ENCODE measurements at regions not wholly inside any gene's neighbourhood (a gene's known extent, or its start where the extent isn't known, plus 50 kb on each side); places are given as distances from the start of the nearest gene placed in this dataset.
"Not testable (repeated sequence)": the region's sequence is repeated elsewhere in the genome, so short reads cannot be mapped to it uniquely, and the experiment has no call there.

DNA sequence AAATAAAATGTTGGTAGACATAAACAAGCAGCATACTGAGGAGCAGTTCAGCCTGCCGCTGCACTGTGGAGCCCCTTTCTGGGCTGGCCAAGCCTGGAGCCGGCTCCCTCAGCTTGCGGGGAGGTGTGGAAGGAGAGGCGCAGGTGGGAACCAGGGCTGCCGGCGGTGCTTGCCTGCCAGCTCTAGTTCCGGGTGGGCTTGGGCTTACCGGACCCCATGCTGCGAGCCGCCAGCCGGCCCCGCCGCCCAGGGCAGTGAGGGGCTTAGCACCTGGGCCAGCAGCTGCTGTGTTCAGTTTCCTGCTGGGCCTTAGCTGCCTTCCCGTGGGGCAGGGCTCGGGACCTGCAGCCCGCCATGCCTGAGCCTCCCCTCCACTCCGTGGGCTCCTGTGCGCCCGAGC lies 672.9 kb upstream of the POM121L12 start:
- Histone ChIP-seq H3K36me3 (ENCODE audit: insufficient read depth, low read length) (no peaks in the 10 kb centered on the region), H2AFZ (ENCODE audit: low read depth, low read length) (no peak overlapping the region), H3K4me1 (ENCODE audit: insufficient read depth, low read length) (no peaks in the 10 kb centered on the region), H3K27me3 (ENCODE audit: insufficient read depth, low read length) (no peaks in the 10 kb centered on the region), H3K4me3 (ENCODE audit: low read length) (no peak overlapping the region), H3K9me3 (ENCODE audit: low read length) (no peaks in the 10 kb centered on the region)

- H3K9me3 ChIP-seq (ENCODE audit: low read length): no peaks in the 10 kb centered on the region
- no peaks in the 10 kb centered on the region for H3K36me3 ChIP-seq (ENCODE audit: insufficient read depth, low read length)
- H3K4me3 ChIP-seq (ENCODE audit: low read length): no peak overlapping the region
- no peaks in the 10 kb centered on the region for H3K4me1 ChIP-seq (ENCODE audit: insufficient read depth, low read length)
- no peak overlapping the region for H2AFZ ChIP-seq (ENCODE audit: low read depth, low read length)
- no peaks in the 10 kb centered on the region for H3K27me3 ChIP-seq (ENCODE audit: insufficient read depth, low read length)
These were observed 674.9 kb upstream of the POM121L12 start for GRCh38 chr7:52360541-52360940.

DNA sequence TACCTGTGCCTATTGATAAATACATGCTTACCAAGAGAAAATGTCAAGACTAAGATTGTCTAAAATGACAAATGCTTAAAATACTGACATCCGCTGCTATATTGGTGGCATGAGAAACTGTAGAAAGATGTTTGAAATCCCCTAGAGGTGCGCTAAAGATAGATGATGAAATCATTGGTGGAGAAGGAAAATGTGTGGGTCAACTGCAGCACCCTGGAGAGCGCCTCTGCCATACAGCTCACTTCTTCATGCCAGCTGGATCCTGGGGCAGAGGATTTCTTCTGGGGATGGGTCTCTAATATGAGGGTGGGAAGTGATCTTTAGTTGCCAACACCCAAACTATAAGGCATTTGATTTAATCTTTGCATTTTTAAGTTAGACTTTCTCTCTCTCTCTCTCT lies 680.4 kb upstream of the POM121L12 start:
- no peaks in the 10 kb centered on the region for H3K9me3 ChIP-seq (ENCODE audit: low read length)
- H3K4me1 ChIP-seq (ENCODE audit: insufficient read depth, low read length): peaks cover 10% of the 10 kb centered on the region
- H3K36me3 ChIP-seq (ENCODE audit: insufficient read depth, low read length): no peaks in the 10 kb centered on the region
- no peak overlapping the region for H2AFZ ChIP-seq (ENCODE audit: low read depth, low read length)
- H3K27me3 ChIP-seq (ENCODE audit: insufficient read depth, low read length): no peaks in the 10 kb centered on the region
- no peak overlapping the region for H3K4me3 ChIP-seq (ENCODE audit: low read length)

DNA sequence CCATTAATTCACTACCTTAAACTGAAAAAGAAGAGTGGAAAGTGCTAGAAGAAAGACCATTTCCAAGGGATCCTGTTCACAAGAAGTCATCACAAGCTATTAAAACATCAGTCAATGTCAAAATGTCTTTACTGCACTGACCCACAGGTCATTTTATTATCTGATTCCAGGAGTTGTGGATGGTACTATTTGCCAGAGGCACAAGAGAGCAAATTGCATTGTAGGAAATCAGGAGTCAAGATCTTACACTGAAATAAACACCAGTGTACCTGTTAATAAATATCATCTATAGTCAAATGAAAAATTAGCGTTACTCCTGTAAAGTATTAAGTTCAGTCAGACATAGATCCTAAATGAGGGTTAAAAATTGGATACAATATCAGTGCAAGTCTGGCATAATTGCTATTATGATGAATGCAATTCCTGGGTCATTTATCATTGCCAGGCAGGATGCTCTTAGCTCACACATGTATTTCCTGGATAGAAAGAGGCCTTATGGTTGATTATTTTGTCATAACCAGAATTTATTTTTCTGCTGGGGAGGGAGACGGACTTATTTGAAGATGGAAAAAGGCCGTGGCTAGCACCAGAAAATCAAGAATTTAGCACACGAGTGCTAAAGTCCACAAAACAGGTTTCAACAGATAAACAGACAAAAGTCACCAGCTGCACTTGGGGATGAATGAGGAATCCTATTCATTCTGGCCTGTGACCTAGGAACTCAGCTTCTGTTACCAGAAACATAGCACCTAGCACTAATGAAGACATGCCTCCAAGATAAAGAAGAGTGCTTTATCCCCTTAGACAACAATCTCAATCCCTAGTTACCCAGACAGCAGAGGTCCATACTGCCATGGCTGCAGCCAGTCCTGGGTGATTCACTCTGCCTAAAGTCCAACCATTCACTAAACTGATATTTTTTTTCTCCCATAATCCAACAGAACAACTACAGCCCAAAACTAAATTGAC lies 683.1 kb upstream of the POM121L12 start:
- Histone ChIP-seq H3K4me1 (ENCODE audit: insufficient read depth, low read length) (peaks cover 10% of the 10 kb centered on the region), H3K36me3 (ENCODE audit: insufficient read depth, low read length) (no peaks in the 10 kb centered on the region), H3K4me3 (ENCODE audit: low read length) (no peak overlapping the region), H3K9me3 (ENCODE audit: low read length) (no peaks in the 10 kb centered on the region), H2AFZ (ENCODE audit: low read depth, low read length) (no peak overlapping the region), H3K27me3 (ENCODE audit: insufficient read depth, low read length) (no peaks in the 10 kb centered on the region)

- Histone ChIP-seq H3K4me3 (ENCODE audit: low read length) (no peak overlapping the region), H2AFZ (ENCODE audit: low read depth, low read length) (no peak overlapping the region), H3K4me1 (ENCODE audit: insufficient read depth, low read length) (peaks cover 7% of the 10 kb centered on the region), H3K36me3 (ENCODE audit: insufficient read depth, low read length) (no peaks in the 10 kb centered on the region), H3K9me3 (ENCODE audit: low read length) (no peaks in the 10 kb centered on the region), H3K27me3 (ENCODE audit: insufficient read depth, low read length) (no peaks in the 10 kb centered on the region)
These were observed 691.4 kb upstream of the POM121L12 start for GRCh38 chr7:52344015-52344414.

- no peak overlapping the region for H3K4me3 ChIP-seq (ENCODE audit: low read length)
- peaks cover 7% of the 10 kb centered on the region for H3K4me1 ChIP-seq (ENCODE audit: insufficient read depth, low read length)
- no peaks in the 10 kb centered on the region for H3K27me3 ChIP-seq (ENCODE audit: insufficient read depth, low read length)
- no peaks in the 10 kb centered on the region for H3K36me3 ChIP-seq (ENCODE audit: insufficient read depth, low read length)
- H3K9me3 ChIP-seq (ENCODE audit: low read length): peaks cover 2% of the 10 kb centered on the region
- H2AFZ ChIP-seq (ENCODE audit: low read depth, low read length): no peak overlapping the region
These were observed 695.4 kb upstream of the POM121L12 start for GRCh38 chr7:52340067-52340466.

GRCh38 chr7:52328328-52328727 lies 707.1 kb upstream of the POM121L12 start:
- not testable (repeated sequence) for H3K36me3 ChIP-seq (ENCODE audit: insufficient read depth, low read length); H3K4me1 ChIP-seq (ENCODE audit: insufficient read depth, low read length); H3K4me3 ChIP-seq (ENCODE audit: low read length); H3K27me3 ChIP-seq (ENCODE audit: insufficient read depth, low read length); H3K9me3 ChIP-seq (ENCODE audit: low read length); H2AFZ ChIP-seq (ENCODE audit: low read depth, low read length)

- no peaks in the 10 kb centered on the region for H3K27me3 ChIP-seq (ENCODE audit: insufficient read depth, low read length)
- no peaks in the 10 kb centered on the region for H3K4me1 ChIP-seq (ENCODE audit: insufficient read depth, low read length)
- no peak overlapping the region for H3K4me3 ChIP-seq (ENCODE audit: low read length)
- H2AFZ ChIP-seq (ENCODE audit: low read depth, low read length): no peak overlapping the region
- H3K9me3 ChIP-seq (ENCODE audit: low read length): peaks cover 6% of the 10 kb centered on the region
- H3K36me3 ChIP-seq (ENCODE audit: insufficient read depth, low read length): no peaks in the 10 kb centered on the region
These were observed 710.2 kb upstream of the POM121L12 start for GRCh38 chr7:52325237-52325636.

DNA sequence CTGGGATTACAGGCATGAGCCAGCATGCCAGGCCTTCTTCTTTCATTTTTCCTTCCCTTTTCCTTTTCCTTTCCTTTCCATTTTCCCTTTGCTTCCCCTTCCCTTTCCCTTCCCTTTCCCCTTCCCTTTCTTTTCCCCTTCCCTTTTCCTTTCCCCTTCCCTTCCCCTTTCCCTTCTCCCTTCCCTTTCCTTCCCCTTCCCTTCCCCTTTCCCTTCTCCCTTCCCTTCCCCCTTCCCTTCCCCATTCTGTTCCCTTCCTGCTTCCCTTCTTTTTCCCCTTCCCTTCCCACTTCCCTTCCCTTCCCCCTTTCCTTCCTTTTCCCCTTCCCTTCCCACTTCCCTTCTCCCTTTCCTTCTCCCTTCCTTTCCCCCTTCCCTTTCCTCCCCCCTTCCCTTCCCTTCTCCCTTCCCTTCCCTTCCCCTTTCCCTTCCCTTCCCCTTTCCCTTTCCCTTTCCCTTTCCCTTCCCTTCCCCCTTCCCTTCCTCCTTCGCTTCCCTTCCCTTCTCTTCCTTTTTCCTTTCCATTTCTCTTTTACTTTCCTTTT lies 712.2 kb upstream of the POM121L12 start:
- Histone ChIP-seq H3K4me3 (ENCODE audit: low read length) (no peak overlapping the region), H3K4me1 (ENCODE audit: insufficient read depth, low read length) (no peaks in the 10 kb centered on the region), H3K27me3 (ENCODE audit: insufficient read depth, low read length) (no peaks in the 10 kb centered on the region), H2AFZ (ENCODE audit: low read depth, low read length) (no peak overlapping the region), H3K36me3 (ENCODE audit: insufficient read depth, low read length) (no peaks in the 10 kb centered on the region), H3K9me3 (ENCODE audit: low read length) (peaks cover 6% of the 10 kb centered on the region)

DNA sequence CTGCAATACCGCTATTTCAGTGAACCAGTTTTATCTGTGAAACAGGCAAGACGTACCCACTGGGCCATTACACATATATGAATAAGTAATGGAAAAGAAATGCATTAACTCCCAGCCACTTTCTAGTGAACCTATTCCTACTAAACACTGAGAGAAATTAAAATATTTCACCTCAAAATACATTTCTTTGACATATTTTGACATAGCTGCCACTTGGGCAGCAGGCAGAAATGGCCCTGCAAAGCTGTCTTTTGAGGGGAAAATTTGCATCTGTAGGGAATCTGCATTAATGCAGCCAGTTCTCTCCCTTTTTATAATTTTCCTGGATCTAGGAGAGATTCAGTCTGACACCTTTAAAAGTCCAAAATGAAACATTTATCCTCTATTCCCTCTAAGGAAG lies 714.8 kb upstream of the POM121L12 start:
- Histone ChIP-seq H3K36me3 (ENCODE audit: insufficient read depth, low read length) (no peaks in the 10 kb centered on the region), H3K4me3 (ENCODE audit: low read length) (no peak overlapping the region), H2AFZ (ENCODE audit: low read depth, low read length) (no peak overlapping the region), H3K27me3 (ENCODE audit: insufficient read depth, low read length) (no peaks in the 10 kb centered on the region), H3K4me1 (ENCODE audit: insufficient read depth, low read length) (no peaks in the 10 kb centered on the region), H3K9me3 (ENCODE audit: low read length) (peaks cover 3% of the 10 kb centered on the region)

DNA sequence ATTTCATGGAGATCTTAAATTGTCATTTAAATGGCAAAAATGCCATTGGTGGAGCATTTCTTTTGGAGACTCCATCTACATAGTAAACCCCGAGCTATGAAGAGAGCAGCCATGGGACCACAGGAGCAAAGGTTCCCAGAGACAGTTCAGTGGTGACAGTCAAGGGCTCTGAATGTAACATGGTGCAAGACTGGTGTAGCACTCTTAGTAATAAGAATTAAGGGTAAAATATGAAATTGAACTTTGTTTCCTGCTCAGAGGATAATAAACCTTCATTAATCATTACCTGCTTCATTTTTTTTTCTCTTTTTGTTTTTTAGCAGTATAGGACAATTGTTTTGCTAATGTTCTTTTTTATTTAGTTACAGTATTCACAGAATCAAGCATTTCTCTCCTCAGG lies 717.5 kb upstream of the POM121L12 start:
- Histone ChIP-seq H3K4me3 (ENCODE audit: low read length) (no peak overlapping the region), H3K9me3 (ENCODE audit: low read length) (no peaks in the 10 kb centered on the region), H3K36me3 (ENCODE audit: insufficient read depth, low read length) (no peaks in the 10 kb centered on the region), H3K4me1 (ENCODE audit: insufficient read depth, low read length) (no peaks in the 10 kb centered on the region), H3K27me3 (ENCODE audit: insufficient read depth, low read length) (no peaks in the 10 kb centered on the region), H2AFZ (ENCODE audit: low read depth, low read length) (no peak overlapping the region)

- Histone ChIP-seq H3K36me3 (ENCODE audit: insufficient read depth, low read length) (no peaks in the 10 kb centered on the region), H3K9me3 (ENCODE audit: low read length) (no peaks in the 10 kb centered on the region), H3K27me3 (ENCODE audit: insufficient read depth, low read length) (no peaks in the 10 kb centered on the region), H3K4me3 (ENCODE audit: low read length) (no peak overlapping the region), H2AFZ (ENCODE audit: low read depth, low read length) (no peak overlapping the region), H3K4me1 (ENCODE audit: insufficient read depth, low read length) (peaks cover 4% of the 10 kb centered on the region)
These were observed 723.5 kb upstream of the POM121L12 start for GRCh38 chr7:52311886-52312285.

GRCh38 chr7:52309631-52310030 lies 725.8 kb upstream of the POM121L12 start:
- no peak overlapping the region for H3K4me3 ChIP-seq (ENCODE audit: low read length)
- H3K9me3 ChIP-seq (ENCODE audit: low read length): no peaks in the 10 kb centered on the region
- H3K36me3 ChIP-seq (ENCODE audit: insufficient read depth, low read length): no peaks in the 10 kb centered on the region
- no peak overlapping the region for H2AFZ ChIP-seq (ENCODE audit: low read depth, low read length)
- H3K27me3 ChIP-seq (ENCODE audit: insufficient read depth, low read length): no peaks in the 10 kb centered on the region
- peaks cover 4% of the 10 kb centered on the region for H3K4me1 ChIP-seq (ENCODE audit: insufficient read depth, low read length)
